ENCODE measurements at regions not wholly inside any gene's neighbourhood (a gene's known extent, or its start where the extent isn't known, plus 50 kb on each side); places are given as distances from the start of the nearest gene placed in this dataset.
A peak's percentile ranks its signal among the peaks of the same experiment; 100 is the strongest.
"Not testable (repeated sequence)": the region's sequence is repeated elsewhere in the genome, so short reads cannot be mapped to it uniquely, and the experiment has no call there.

DNA sequence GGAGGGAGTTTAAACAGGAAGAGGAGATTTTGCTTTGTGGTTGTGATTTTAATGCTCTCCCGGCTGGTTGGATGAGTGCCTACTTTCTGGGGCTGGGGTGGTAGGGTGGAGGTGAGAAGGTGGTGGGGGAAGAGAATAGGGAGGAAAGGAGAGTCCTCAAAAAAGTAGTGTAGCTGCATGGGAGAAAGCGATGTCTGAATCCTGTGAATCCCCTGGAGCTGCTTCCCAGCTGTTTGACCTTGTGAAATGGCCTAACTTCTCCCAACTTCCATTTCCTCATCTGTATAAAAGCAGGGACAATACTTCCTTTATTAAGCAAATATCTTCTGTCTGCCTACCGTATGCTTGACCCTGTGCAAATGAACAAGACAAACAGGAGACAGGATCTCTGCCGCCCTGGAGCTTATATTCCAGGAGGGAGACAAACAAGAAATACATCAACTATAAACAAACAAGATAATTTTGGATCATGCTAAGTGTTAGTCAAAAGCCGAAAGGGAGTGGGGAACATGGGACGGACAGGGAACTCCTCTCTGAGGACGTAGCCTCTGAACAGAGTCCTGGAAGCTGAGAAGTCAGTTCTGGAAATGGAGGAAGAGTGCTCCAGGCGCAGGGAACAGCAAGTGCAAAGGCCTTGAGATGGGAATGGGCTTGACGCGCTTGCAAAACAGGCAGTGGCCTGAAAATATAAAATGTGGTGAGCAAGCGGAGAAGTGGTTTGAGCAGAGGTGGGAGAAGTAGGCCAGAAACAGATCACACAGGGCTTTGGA lies 103.5 kb downstream of the SPRY4 start:
- 100% methylated on average over 4 of the region's 11 CpGs for WGBS (ENCODE audit: insufficient coverage, low lambda C conversion rate)
- Histone ChIP-seq H3K27me3 (ENCODE audit: control insufficient read depth, insufficient read depth, low read length) (no peaks in the 10 kb centered on the region), H3K36me3 (ENCODE audit: control insufficient read depth, insufficient read depth, low read length) (no peaks in the 10 kb centered on the region), H3K9me3 (ENCODE audit: control insufficient read depth, low read depth, low read length) (no peaks in the 10 kb centered on the region), H3K4me3 (ENCODE audit: low read length) (no peak overlapping the region), H3K4me1 (ENCODE audit: control insufficient read depth, insufficient read depth, low read length) (peaks cover 19% of the 10 kb centered on the region), H3K27ac (ENCODE audit: low read length) (no peak overlapping the region)
- peak in 1 of 2 donors; percentile 30 for DNase-seq

DNA sequence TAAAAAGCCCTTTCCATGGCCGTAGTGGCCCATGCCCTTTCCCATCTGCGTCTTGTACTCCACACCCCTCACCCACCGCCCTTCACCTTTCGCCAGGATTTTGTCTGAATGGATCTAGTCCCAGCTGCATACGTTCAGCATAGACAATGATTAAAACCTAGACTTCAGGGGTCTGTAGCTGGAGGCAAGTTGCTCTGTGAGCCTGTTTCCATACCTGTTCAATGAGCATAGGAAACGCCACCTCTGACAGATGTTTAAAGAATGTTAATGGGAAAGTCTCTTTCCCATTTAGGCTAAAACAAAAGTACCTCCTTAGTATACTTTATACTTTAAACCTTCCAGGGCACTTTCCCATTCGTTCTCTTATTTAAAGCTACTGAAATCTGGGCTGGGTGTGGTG lies 105.7 kb downstream of the SPRY4 start:
- Histone ChIP-seq H3K27me3 (ENCODE audit: control insufficient read depth, insufficient read depth, low read length) (no peaks in the 10 kb centered on the region), H3K4me1 (ENCODE audit: control insufficient read depth, insufficient read depth, low read length) (peaks cover 19% of the 10 kb centered on the region), H3K27ac (ENCODE audit: low read length) (no peak overlapping the region), H3K36me3 (ENCODE audit: control insufficient read depth, insufficient read depth, low read length) (no peaks in the 10 kb centered on the region), H3K4me3 (ENCODE audit: low read length) (no peak overlapping the region), H3K9me3 (ENCODE audit: control insufficient read depth, low read depth, low read length) (no peaks in the 10 kb centered on the region)
- DNase-seq, result no peak
- no CpG with 5 or more reads among the region's 7 CpGs for WGBS (ENCODE audit: insufficient coverage, low lambda C conversion rate)

DNA sequence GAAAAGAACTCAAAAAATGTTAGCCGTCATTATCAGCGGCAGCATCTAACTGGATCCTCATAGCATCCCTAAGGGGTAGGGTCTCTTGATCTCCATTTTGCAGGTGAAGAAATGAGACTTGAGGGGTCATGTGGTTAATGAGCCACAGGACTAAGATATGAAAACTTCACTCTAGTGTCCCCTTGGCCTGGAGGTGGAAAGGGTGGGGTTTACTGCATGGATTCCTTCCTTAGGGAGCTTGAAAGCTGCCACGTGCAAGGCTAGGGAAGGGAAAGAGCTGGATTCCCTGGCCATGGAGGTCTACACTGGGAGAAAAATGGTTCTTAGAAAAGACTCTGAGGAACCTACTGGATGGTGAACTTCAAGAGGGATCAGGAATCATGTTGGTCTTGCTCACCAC lies 107.9 kb downstream of the SPRY4 start:
- no peak overlapping the region for H3K27ac ChIP-seq (ENCODE audit: low read length)
- no peaks in the 10 kb centered on the region for H3K36me3 ChIP-seq (ENCODE audit: control insufficient read depth, insufficient read depth, low read length)
- no CpG with 5 or more reads among the region's 3 CpGs for WGBS (ENCODE audit: insufficient coverage, low lambda C conversion rate)
- DNase-seq, result no peak
- no peak overlapping the region for H3K4me3 ChIP-seq (ENCODE audit: low read length)
- H3K27me3 ChIP-seq (ENCODE audit: control insufficient read depth, insufficient read depth, low read length), result no peaks in the 10 kb centered on the region
- peaks cover 10% of the 10 kb centered on the region for H3K4me1 ChIP-seq (ENCODE audit: control insufficient read depth, insufficient read depth, low read length)
- H3K9me3 ChIP-seq (ENCODE audit: control insufficient read depth, low read depth, low read length), result no peaks in the 10 kb centered on the region

DNA sequence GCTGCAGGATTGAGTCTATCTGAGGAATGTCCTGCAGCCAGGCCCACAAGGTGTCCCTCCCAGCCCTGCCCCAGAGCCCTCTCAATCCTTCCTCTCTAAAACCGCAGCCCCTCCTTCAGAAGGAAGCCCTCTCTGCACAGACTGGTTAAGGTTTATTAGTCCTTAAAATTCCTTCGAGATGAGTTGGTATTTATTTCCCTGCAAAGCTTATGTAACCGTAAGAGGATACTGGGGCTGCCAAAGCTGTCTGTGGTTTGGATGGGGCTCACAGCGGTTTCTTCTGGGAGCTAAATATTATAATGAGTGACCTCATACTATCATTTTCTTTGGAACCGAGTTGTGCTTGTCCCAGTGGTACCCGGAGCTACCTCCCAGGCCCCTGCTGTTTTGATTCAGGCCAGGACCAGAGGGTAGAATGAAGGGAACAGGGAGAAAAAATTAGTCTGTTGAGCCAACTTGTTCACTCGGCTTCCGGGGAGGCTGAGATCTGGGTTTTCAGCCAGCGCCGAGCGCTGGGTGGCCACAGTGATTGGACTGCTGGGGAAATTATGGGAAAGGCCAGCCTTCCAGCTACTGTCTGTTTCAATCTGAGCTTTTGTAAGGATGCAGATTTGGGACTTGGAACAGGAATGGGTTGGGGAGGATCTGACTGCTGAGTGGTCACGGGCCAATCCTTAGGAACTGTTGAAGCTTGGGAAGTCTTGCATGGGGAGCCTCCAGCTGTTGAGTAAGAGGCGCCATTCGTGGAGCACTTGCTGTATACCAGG lies 107.5 kb downstream of the NDFIP1 start:
- no peaks in the 10 kb centered on the region for H3K36me3 ChIP-seq (ENCODE audit: control insufficient read depth, insufficient read depth, low read length)
- no peak overlapping the region for H3K4me3 ChIP-seq (ENCODE audit: low read length)
- WGBS (ENCODE audit: insufficient coverage, low lambda C conversion rate), result 40% methylated on average over 1 of the region's 14 CpGs
- no peaks in the 10 kb centered on the region for H3K27me3 ChIP-seq (ENCODE audit: control insufficient read depth, insufficient read depth, low read length)
- H3K9me3 ChIP-seq (ENCODE audit: control insufficient read depth, low read depth, low read length), result no peaks in the 10 kb centered on the region
- peaks cover 10% of the 10 kb centered on the region for H3K4me1 ChIP-seq (ENCODE audit: control insufficient read depth, insufficient read depth, low read length)
- peak overlapping the region; percentile 49 for H3K27ac ChIP-seq (ENCODE audit: low read length)
- DNase-seq, result peak; percentile 22 to 50

- WGBS (ENCODE audit: insufficient coverage, low lambda C conversion rate), result no CpG with 5 or more reads among the region's 2 CpGs
- H3K27ac ChIP-seq (ENCODE audit: low read length), result no peak overlapping the region
- H3K36me3 ChIP-seq (ENCODE audit: control insufficient read depth, insufficient read depth, low read length), result no peaks in the 10 kb centered on the region
- peaks cover 5% of the 10 kb centered on the region for H3K4me1 ChIP-seq (ENCODE audit: control insufficient read depth, insufficient read depth, low read length)
- no peaks in the 10 kb centered on the region for H3K27me3 ChIP-seq (ENCODE audit: control insufficient read depth, insufficient read depth, low read length)
- H3K4me3 ChIP-seq (ENCODE audit: low read length), result no peak overlapping the region
- H3K9me3 ChIP-seq (ENCODE audit: control insufficient read depth, low read depth, low read length), result no peaks in the 10 kb centered on the region
- no peak for DNase-seq
Observed at GRCh38 chr5:142213077-142213476, 104.5 kb downstream of the NDFIP1 start.

DNA sequence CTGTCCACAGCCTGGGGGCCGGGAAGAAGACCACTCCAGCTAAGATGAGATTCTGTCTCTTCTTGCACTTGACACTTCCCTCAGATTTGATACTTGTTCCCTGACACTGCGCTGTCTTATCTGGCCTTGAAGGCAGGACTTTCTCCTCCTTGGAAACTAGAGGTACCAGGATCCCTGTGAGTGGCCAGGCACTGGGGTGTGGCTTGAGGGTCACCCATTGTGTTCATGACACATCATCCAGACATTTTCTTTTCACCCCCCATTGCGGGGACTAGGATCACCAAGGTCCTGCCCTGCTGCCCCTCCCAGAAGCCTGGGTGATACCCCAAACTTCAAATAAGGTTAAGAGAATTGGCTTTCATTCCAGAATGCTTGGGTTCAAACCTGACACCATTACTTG lies 103.3 kb downstream of the NDFIP1 start:
- DNase-seq, result peak in 1 of 2 donors; percentile 49
- Histone ChIP-seq H3K36me3 (ENCODE audit: control insufficient read depth, insufficient read depth, low read length) (no peaks in the 10 kb centered on the region), H3K4me1 (ENCODE audit: control insufficient read depth, insufficient read depth, low read length) (peaks cover 5% of the 10 kb centered on the region), H3K27ac (ENCODE audit: low read length) (no peak overlapping the region), H3K4me3 (ENCODE audit: low read length) (no peak overlapping the region), H3K27me3 (ENCODE audit: control insufficient read depth, insufficient read depth, low read length) (no peaks in the 10 kb centered on the region), H3K9me3 (ENCODE audit: control insufficient read depth, low read depth, low read length) (no peaks in the 10 kb centered on the region)
- WGBS (ENCODE audit: insufficient coverage, low lambda C conversion rate), result 20% methylated on average over 1 of the region's 3 CpGs

- DNase-seq, result no peak
- no peaks in the 10 kb centered on the region for H3K9me3 ChIP-seq (ENCODE audit: control insufficient read depth, low read depth, low read length)
- no peaks in the 10 kb centered on the region for H3K36me3 ChIP-seq (ENCODE audit: control insufficient read depth, insufficient read depth, low read length)
- H3K27me3 ChIP-seq (ENCODE audit: control insufficient read depth, insufficient read depth, low read length), result no peaks in the 10 kb centered on the region
- no peak overlapping the region for H3K27ac ChIP-seq (ENCODE audit: low read length)
- WGBS (ENCODE audit: insufficient coverage, low lambda C conversion rate), result no CpG with 5 or more reads among the region's 11 CpGs
- no peaks in the 10 kb centered on the region for H3K4me1 ChIP-seq (ENCODE audit: control insufficient read depth, insufficient read depth, low read length)
- no peak overlapping the region for H3K4me3 ChIP-seq (ENCODE audit: low read length)
Observed at GRCh38 chr5:142210864-142211412, 102.4 kb downstream of the NDFIP1 start.

DNA sequence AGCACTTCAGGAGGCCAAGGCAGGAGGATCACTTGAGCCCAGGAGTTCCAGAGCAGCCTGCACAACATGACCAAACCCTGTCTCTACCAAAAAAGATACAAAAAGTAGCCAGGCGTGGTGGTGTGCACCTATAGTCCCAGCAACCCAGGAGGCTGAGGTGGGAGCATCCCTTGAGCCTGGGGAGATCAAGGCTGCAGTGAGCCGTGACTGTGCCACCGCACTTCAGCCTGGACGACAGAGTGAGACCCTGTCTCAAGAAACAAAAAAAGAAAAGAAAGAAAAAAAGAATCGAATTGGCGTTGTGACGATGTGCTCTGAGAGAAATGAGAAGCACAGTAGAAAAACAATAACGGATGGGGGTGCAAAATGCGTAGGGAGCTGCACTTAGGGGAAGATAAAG lies 101.4 kb downstream of the NDFIP1 start:
- Histone ChIP-seq H3K27me3 (ENCODE audit: control insufficient read depth, insufficient read depth, low read length) (no peaks in the 10 kb centered on the region), H3K9me3 (ENCODE audit: control insufficient read depth, low read depth, low read length) (no peaks in the 10 kb centered on the region), H3K4me3 (ENCODE audit: low read length) (no peak overlapping the region), H3K27ac (ENCODE audit: low read length) (no peak overlapping the region), H3K36me3 (ENCODE audit: control insufficient read depth, insufficient read depth, low read length) (no peaks in the 10 kb centered on the region), H3K4me1 (ENCODE audit: control insufficient read depth, insufficient read depth, low read length) (no peaks in the 10 kb centered on the region)
- no peak for DNase-seq
- 95% methylated on average over 5 of the region's 9 CpGs for WGBS (ENCODE audit: insufficient coverage, low lambda C conversion rate)

DNA sequence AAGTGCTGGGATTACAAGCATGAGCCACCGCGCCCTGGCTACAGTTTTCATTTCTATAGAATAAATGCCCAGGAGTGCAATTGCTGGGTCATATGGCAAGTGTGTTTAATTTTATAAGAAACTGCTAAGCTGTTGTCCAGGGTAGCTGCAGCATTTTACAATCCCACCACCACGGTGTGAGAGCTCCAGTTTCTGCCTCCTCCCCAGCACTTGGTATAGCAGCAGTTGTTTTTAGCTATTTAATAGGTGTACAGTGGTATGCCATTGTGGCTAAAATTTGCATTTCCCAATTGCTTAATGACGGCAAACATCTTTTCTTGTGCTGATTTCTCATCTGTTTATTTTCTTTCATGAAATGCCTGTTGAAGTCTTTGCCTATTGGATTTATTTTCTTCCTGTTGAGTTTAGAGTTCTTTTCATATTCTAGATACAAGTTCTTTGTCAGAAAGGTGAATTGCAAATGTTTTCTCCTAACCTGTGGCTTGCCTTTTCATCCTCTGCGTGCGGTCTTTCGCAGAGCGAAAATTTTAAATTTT lies 100.3 kb downstream of the NDFIP1 start:
- no peaks in the 10 kb centered on the region for H3K9me3 ChIP-seq (ENCODE audit: control insufficient read depth, low read depth, low read length)
- H3K4me3 ChIP-seq (ENCODE audit: low read length), result no peak overlapping the region
- H3K27ac ChIP-seq (ENCODE audit: low read length), result no peak overlapping the region
- H3K4me1 ChIP-seq (ENCODE audit: control insufficient read depth, insufficient read depth, low read length), result no peaks in the 10 kb centered on the region
- no peak for DNase-seq
- H3K36me3 ChIP-seq (ENCODE audit: control insufficient read depth, insufficient read depth, low read length), result no peaks in the 10 kb centered on the region
- no peaks in the 10 kb centered on the region for H3K27me3 ChIP-seq (ENCODE audit: control insufficient read depth, insufficient read depth, low read length)
- WGBS (ENCODE audit: insufficient coverage, low lambda C conversion rate), result no CpG with 5 or more reads among the region's 8 CpGs

DNA sequence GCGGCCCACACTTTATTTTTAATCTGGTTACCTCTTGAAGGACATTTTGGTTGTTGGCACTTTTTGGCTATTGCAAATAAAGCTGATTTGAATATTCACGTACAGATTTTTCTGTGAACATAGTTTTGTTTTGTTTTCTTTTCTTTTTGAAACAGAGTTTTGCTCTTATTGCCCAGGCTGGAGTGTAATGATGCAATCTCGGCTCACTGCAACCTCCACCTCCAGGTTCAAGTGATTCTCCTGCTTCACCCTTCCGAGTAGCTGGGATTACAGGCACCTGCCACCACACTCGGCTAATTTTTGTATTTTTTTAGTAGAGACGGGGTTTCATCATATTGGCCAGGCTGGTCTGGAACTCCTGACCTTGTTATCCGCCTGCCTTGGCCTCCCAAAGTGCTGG lies 99.7 kb downstream of the NDFIP1 start:
- not testable (repeated sequence) for H3K27ac ChIP-seq (ENCODE audit: low read length); H3K9me3 ChIP-seq (ENCODE audit: control insufficient read depth, low read depth, low read length); H3K36me3 ChIP-seq (ENCODE audit: control insufficient read depth, insufficient read depth, low read length); DNase-seq; H3K27me3 ChIP-seq (ENCODE audit: control insufficient read depth, insufficient read depth, low read length); H3K4me1 ChIP-seq (ENCODE audit: control insufficient read depth, insufficient read depth, low read length); H3K4me3 ChIP-seq (ENCODE audit: low read length)
- WGBS (ENCODE audit: insufficient coverage, low lambda C conversion rate), result no CpG with 5 or more reads among the region's 7 CpGs
